ENCODE measurements at regions not wholly inside any gene's neighbourhood (a gene's known extent, or its start where the extent isn't known, plus 50 kb on each side); places are given as distances from the start of the nearest gene placed in this dataset.

- Histone ChIP-seq H2BK12ac (ENCODE audit: low read length in 2 of 2) (no peak overlapping the region), H3K36me3 (ENCODE audit: control insufficient read depth in 1 of 2, insufficient read depth in 2 of 2, low read depth in 1 of 2, low read length in 2 of 2) (no peaks in the 10 kb centered on the region), H3K23ac (ENCODE audit: low read length in 2 of 2) (no peak overlapping the region), H3K4me3 (ENCODE audit: insufficient read depth in 1 of 2, low read depth in 1 of 2, low read length in 2 of 2) (no peak overlapping the region), H3K9me3 (ENCODE audit: control insufficient read depth, low read length) (no peaks in the 10 kb centered on the region), H4K91ac (ENCODE audit: low read length) (no peak overlapping the region), H3K4me2 (ENCODE audit: low read length, poor library complexity, severe bottlenecking) (no peak overlapping the region), H3K18ac (ENCODE audit: low read depth in 1 of 2, low read length in 2 of 2) (no peak overlapping the region), H3K4ac (ENCODE audit: low read depth in 1 of 2, low read length in 2 of 2) (no peak overlapping the region), H3K79me1 (replicated peaks; ENCODE audit: low read length, poor library complexity, severe bottlenecking) (no peaks in the 10 kb centered on the region), H3K14ac (ENCODE audit: low read length in 2 of 2) (no peak overlapping the region), H3K27ac (ENCODE audit: low read length, poor library complexity, severe bottlenecking) (no peak overlapping the region), H2AFZ (ENCODE audit: low read depth, low read length) (no peak overlapping the region), H2BK15ac (ENCODE audit: low read depth, poor library complexity, severe bottlenecking) (no peak overlapping the region), H2BK5ac (ENCODE audit: low read depth, low read length, poor library complexity, severe bottlenecking) (no peak overlapping the region), H4K8ac (ENCODE audit: low read length) (no peak overlapping the region), H3K4me1 (ENCODE audit: control insufficient read depth, insufficient read depth, low read depth, low read length) (peaks cover 4% of the 10 kb centered on the region), H2AK5ac (ENCODE audit: low read length, severe bottlenecking) (no peak overlapping the region), H3K27me3 (ENCODE audit: control insufficient read depth in 1 of 2, insufficient read depth in 1 of 2, low read length in 2 of 2) (no peaks in the 10 kb centered on the region), H2BK120ac (ENCODE audit: low read depth, low read length) (no peak overlapping the region), H3K9ac (ENCODE audit: low read length) (no peak overlapping the region)
- no peak for DNase-seq
- WGBS = 93% methylated on average over 2 of the region's 2 CpGs
Observed at GRCh38 chr12:107493666-107494065, 191.9 kb upstream of the PWP1 start.

GRCh38 chr12:107494331-107494730 is 191.3 kb upstream of the PWP1 start:
- Histone ChIP-seq H3K27ac (ENCODE audit: low read length, poor library complexity, severe bottlenecking) (no peak overlapping the region), H3K27me3 (ENCODE audit: control insufficient read depth in 1 of 2, insufficient read depth in 1 of 2, low read length in 2 of 2) (no peaks in the 10 kb centered on the region), H3K4me3 (ENCODE audit: insufficient read depth in 1 of 2, low read depth in 1 of 2, low read length in 2 of 2) (no peak overlapping the region), H2AK5ac (ENCODE audit: low read length, severe bottlenecking) (no peak overlapping the region), H3K18ac (ENCODE audit: low read depth in 1 of 2, low read length in 2 of 2) (no peak overlapping the region), H4K91ac (ENCODE audit: low read length) (no peak overlapping the region), H3K4me2 (ENCODE audit: low read length, poor library complexity, severe bottlenecking) (no peak overlapping the region), H2BK15ac (ENCODE audit: low read depth, poor library complexity, severe bottlenecking) (no peak overlapping the region), H3K4ac (ENCODE audit: low read depth in 1 of 2, low read length in 2 of 2) (no peak overlapping the region), H3K36me3 (ENCODE audit: control insufficient read depth in 1 of 2, insufficient read depth in 2 of 2, low read depth in 1 of 2, low read length in 2 of 2) (no peaks in the 10 kb centered on the region), H2AFZ (ENCODE audit: low read depth, low read length) (no peak overlapping the region), H4K8ac (ENCODE audit: low read length) (no peak overlapping the region), H3K9me3 (ENCODE audit: control insufficient read depth, low read length) (no peaks in the 10 kb centered on the region), H3K14ac (ENCODE audit: low read length in 2 of 2) (no peak overlapping the region), H2BK12ac (ENCODE audit: low read length in 2 of 2) (no peak overlapping the region), H2BK5ac (ENCODE audit: low read depth, low read length, poor library complexity, severe bottlenecking) (no peak overlapping the region), H3K9ac (ENCODE audit: low read length) (no peak overlapping the region), H3K4me1 (ENCODE audit: control insufficient read depth, insufficient read depth, low read depth, low read length) (peaks cover 4% of the 10 kb centered on the region), H2BK120ac (ENCODE audit: low read depth, low read length) (no peak overlapping the region), H3K79me1 (replicated peaks; ENCODE audit: low read length, poor library complexity, severe bottlenecking) (no peaks in the 10 kb centered on the region), H3K23ac (ENCODE audit: low read length in 2 of 2) (no peak overlapping the region)
- DNase-seq = no peak
- 76% methylated on average over 5 of the region's 5 CpGs for WGBS

GRCh38 chr12:107495604-107496003 is 190.0 kb upstream of the PWP1 start:
- Histone ChIP-seq H3K18ac (ENCODE audit: low read depth in 1 of 2, low read length in 2 of 2) (no peak overlapping the region), H2AK5ac (ENCODE audit: low read length, severe bottlenecking) (no peak overlapping the region), H3K4me3 (ENCODE audit: insufficient read depth in 1 of 2, low read depth in 1 of 2, low read length in 2 of 2) (no peak overlapping the region), H2BK5ac (ENCODE audit: low read depth, low read length, poor library complexity, severe bottlenecking) (no peak overlapping the region), H4K91ac (ENCODE audit: low read length) (no peak overlapping the region), H3K23ac (ENCODE audit: low read length in 2 of 2) (no peak overlapping the region), H3K27ac (ENCODE audit: low read length, poor library complexity, severe bottlenecking) (no peak overlapping the region), H2BK120ac (ENCODE audit: low read depth, low read length) (no peak overlapping the region), H3K36me3 (ENCODE audit: control insufficient read depth in 1 of 2, insufficient read depth in 2 of 2, low read depth in 1 of 2, low read length in 2 of 2) (no peaks in the 10 kb centered on the region), H2BK12ac (ENCODE audit: low read length in 2 of 2) (no peak overlapping the region), H2AFZ (ENCODE audit: low read depth, low read length) (no peak overlapping the region), H3K14ac (ENCODE audit: low read length in 2 of 2) (no peak overlapping the region), H3K79me1 (replicated peaks; ENCODE audit: low read length, poor library complexity, severe bottlenecking) (no peaks in the 10 kb centered on the region), H3K4me1 (ENCODE audit: control insufficient read depth, insufficient read depth, low read depth, low read length) (peaks cover 4% of the 10 kb centered on the region), H3K4ac (ENCODE audit: low read depth in 1 of 2, low read length in 2 of 2) (no peak overlapping the region), H3K9ac (ENCODE audit: low read length) (no peak overlapping the region), H3K4me2 (ENCODE audit: low read length, poor library complexity, severe bottlenecking) (no peak overlapping the region), H2BK15ac (ENCODE audit: low read depth, poor library complexity, severe bottlenecking) (no peak overlapping the region), H3K9me3 (ENCODE audit: control insufficient read depth, low read length) (no peaks in the 10 kb centered on the region), H4K8ac (ENCODE audit: low read length) (no peak overlapping the region), H3K27me3 (ENCODE audit: control insufficient read depth in 1 of 2, insufficient read depth in 1 of 2, low read length in 2 of 2) (no peaks in the 10 kb centered on the region)
- no CpG with 5 or more reads among the region's 2 CpGs for WGBS
- DNase-seq = no peak

- WGBS = 87% methylated on average over 2 of the region's 2 CpGs
- DNase-seq = no peak
- Histone ChIP-seq H3K4ac (ENCODE audit: low read depth in 1 of 2, low read length in 2 of 2) (no peak overlapping the region), H3K14ac (ENCODE audit: low read length in 2 of 2) (no peak overlapping the region), H2AFZ (ENCODE audit: low read depth, low read length) (no peak overlapping the region), H2BK120ac (ENCODE audit: low read depth, low read length) (no peak overlapping the region), H4K8ac (ENCODE audit: low read length) (no peak overlapping the region), H4K91ac (ENCODE audit: low read length) (no peak overlapping the region), H2BK5ac (ENCODE audit: low read depth, low read length, poor library complexity, severe bottlenecking) (no peak overlapping the region), H2BK15ac (ENCODE audit: low read depth, poor library complexity, severe bottlenecking) (no peak overlapping the region), H2AK5ac (ENCODE audit: low read length, severe bottlenecking) (no peak overlapping the region), H3K4me1 (ENCODE audit: control insufficient read depth, insufficient read depth, low read depth, low read length) (peaks cover 4% of the 10 kb centered on the region), H3K18ac (ENCODE audit: low read depth in 1 of 2, low read length in 2 of 2) (no peak overlapping the region), H3K23ac (ENCODE audit: low read length in 2 of 2) (no peak overlapping the region), H3K27me3 (ENCODE audit: control insufficient read depth in 1 of 2, insufficient read depth in 1 of 2, low read length in 2 of 2) (no peaks in the 10 kb centered on the region), H3K4me2 (ENCODE audit: low read length, poor library complexity, severe bottlenecking) (no peak overlapping the region), H3K9ac (ENCODE audit: low read length) (no peak overlapping the region), H3K9me3 (ENCODE audit: control insufficient read depth, low read length) (no peaks in the 10 kb centered on the region), H3K4me3 (ENCODE audit: insufficient read depth in 1 of 2, low read depth in 1 of 2, low read length in 2 of 2) (no peak overlapping the region), H3K36me3 (ENCODE audit: control insufficient read depth in 1 of 2, insufficient read depth in 2 of 2, low read depth in 1 of 2, low read length in 2 of 2) (no peaks in the 10 kb centered on the region), H2BK12ac (ENCODE audit: low read length in 2 of 2) (no peak overlapping the region), H3K79me1 (replicated peaks; ENCODE audit: low read length, poor library complexity, severe bottlenecking) (no peaks in the 10 kb centered on the region), H3K27ac (ENCODE audit: low read length, poor library complexity, severe bottlenecking) (no peak overlapping the region)
Observed at GRCh38 chr12:107497231-107497630, 188.4 kb upstream of the PWP1 start.

All from mesenchymal stem cell (in vitro differentiated cells and primary cell).